MCF 10A (cell line): ENCODE measurements at regions not wholly inside any gene's neighbourhood (a gene's known extent, or its start where the extent isn't known, plus 50 kb on each side); places are given as distances from the start of the nearest gene placed in this dataset.

Experiments used
- BruUV-seq: library from RNA; stranded (reverse); fragments of 400-500 nt; replicated peaks from 2 replicates; lab custom pipeline; 2021; lab: Mats Ljungman, UMichigan
- CTCF ChIA-PET: fragments of 300-600 bp; sonication (Branson Sonifier 250); formaldehyde crosslinking; extraction: SDS; loops from one replicate; lab custom pipeline; 2021; ENCODE audit warnings: antibody characterized with exemption, inconsistent platforms; lab: Yijun Ruan, JAX
- POLR2A ChIA-PET: fragments of 300-600, 350-650 bp; sonication (Branson Sonifier 250); formaldehyde crosslinking; extraction: SDS; loops from one replicate; lab custom pipeline; 2020; ENCODE audit warnings: antibody characterized with exemption, inconsistent platforms; lab: Yijun Ruan, JAX
- DNase-seq: peaks from one replicate; pipeline ENCODE4 v3.0.0-alpha.2; 2018; ENCODE audit not compliant: unreplicated experiment
- H3K27ac Mint-ChIP-seq: one replicate; pipeline ENCODE4 v1.8.0; 2022; ENCODE audit warnings: mild to moderate bottlenecking, low read depth, mixed read lengths; ENCODE audit not compliant: unreplicated experiment
- H3K27me3 Mint-ChIP-seq: one replicate; pipeline ENCODE4 v1.8.0; 2022; ENCODE audit warnings: mixed read lengths; ENCODE audit not compliant: insufficient read depth, unreplicated experiment
- H3K36me3 Mint-ChIP-seq: one replicate; pipeline ENCODE4 v1.8.0; 2022; ENCODE audit warnings: mild to moderate bottlenecking, moderate library complexity, mixed read lengths; ENCODE audit not compliant: insufficient read depth, unreplicated experiment
- H3K4me1 Mint-ChIP-seq: one replicate; pipeline ENCODE4 v1.8.0; 2022; ENCODE audit warnings: mixed read lengths; ENCODE audit not compliant: insufficient read depth, unreplicated experiment
- H3K4me3 Mint-ChIP-seq: one replicate; pipeline ENCODE4 v1.8.0; 2022; ENCODE audit warnings: mild to moderate bottlenecking, moderate library complexity, mixed read lengths; ENCODE audit not compliant: unreplicated experiment
- H3K9me3 Mint-ChIP-seq: one replicate; pipeline ENCODE4 v1.8.0; 2022; ENCODE audit warnings: mixed read lengths; ENCODE audit not compliant: unreplicated experiment
- intact Hi-C: fragments of 100-400 bp; cut with micrococcal nuclease; formaldehyde crosslinking; loops from 2 replicates; pipeline ENCODE4 v1.14.1; 2022
- TF ChIP-seq, protein P1 (sequence below): fragments of 200-600 bp; IDR thresholded peaks from one replicate; pipeline ENCODE4 v1.8.0; 2022; ENCODE audit warnings: antibody characterized with exemption, mild to moderate bottlenecking; ENCODE audit not compliant: unreplicated experiment

GRCh38 chr18:76618721-76619120 is 123.7 kb upstream of the ZNF516 start:
- no peaks in the 10 kb centered on the region for H3K9me3 Mint-ChIP-seq
- TF ChIP-seq, protein P1, sequence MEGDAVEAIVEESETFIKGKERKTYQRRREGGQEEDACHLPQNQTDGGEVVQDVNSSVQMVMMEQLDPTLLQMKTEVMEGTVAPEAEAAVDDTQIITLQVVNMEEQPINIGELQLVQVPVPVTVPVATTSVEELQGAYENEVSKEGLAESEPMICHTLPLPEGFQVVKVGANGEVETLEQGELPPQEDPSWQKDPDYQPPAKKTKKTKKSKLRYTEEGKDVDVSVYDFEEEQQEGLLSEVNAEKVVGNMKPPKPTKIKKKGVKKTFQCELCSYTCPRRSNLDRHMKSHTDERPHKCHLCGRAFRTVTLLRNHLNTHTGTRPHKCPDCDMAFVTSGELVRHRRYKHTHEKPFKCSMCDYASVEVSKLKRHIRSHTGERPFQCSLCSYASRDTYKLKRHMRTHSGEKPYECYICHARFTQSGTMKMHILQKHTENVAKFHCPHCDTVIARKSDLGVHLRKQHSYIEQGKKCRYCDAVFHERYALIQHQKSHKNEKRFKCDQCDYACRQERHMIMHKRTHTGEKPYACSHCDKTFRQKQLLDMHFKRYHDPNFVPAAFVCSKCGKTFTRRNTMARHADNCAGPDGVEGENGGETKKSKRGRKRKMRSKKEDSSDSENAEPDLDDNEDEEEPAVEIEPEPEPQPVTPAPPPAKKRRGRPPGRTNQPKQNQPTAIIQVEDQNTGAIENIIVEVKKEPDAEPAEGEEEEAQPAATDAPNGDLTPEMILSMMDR, result no peak
- no peaks in the 10 kb centered on the region for H3K27me3 Mint-ChIP-seq
- H3K36me3 Mint-ChIP-seq, result no peaks in the 10 kb centered on the region
- ChIA-PET CTCF (interaction anchor here (0.6 to 3.6 kb wide), 5 partner anchors 68 to 220 kb away, joined by 3 to 43 read pairs (median 6); partner anchors contain the start of gene ZNF516), POLR2A (interaction anchor here (0.7 to 3.3 kb wide), 13 partner anchors 7 to 217 kb away, joined by 3 to 63 read pairs (median 6); no protein-coding TSS in a partner anchor)
- H3K4me3 Mint-ChIP-seq, result no peak overlapping the region
- no TSS peak for BruUV-seq
- DNase-seq, result no peak
- intact Hi-C loops, result loop anchor here (1.0 kb wide), 1 partner anchor 53 kb away; no protein-coding TSS in a partner anchor
- peak overlapping the region; percentile 94 for H3K27ac Mint-ChIP-seq
- H3K4me1 Mint-ChIP-seq, result peaks cover 29% of the 10 kb centered on the region

- POLR2A ChIA-PET, result interaction anchor here (0.9 kb wide), 1 partner anchor 123 kb away, joined by 3 read pairs; no protein-coding TSS in a partner anchor
- TF ChIP-seq, protein P1, result no peak
- no peak overlapping the region for H3K27ac Mint-ChIP-seq
- H3K4me1 Mint-ChIP-seq, result peaks cover 31% of the 10 kb centered on the region
- intact Hi-C loops, result no loop called here
- no peak for DNase-seq
- H3K27me3 Mint-ChIP-seq, result no peaks in the 10 kb centered on the region
- BruUV-seq, result no TSS peak
- no peaks in the 10 kb centered on the region for H3K36me3 Mint-ChIP-seq
- H3K9me3 Mint-ChIP-seq, result no peaks in the 10 kb centered on the region
- H3K4me3 Mint-ChIP-seq, result no peak overlapping the region
- CTCF ChIA-PET, result no interaction called here
These were observed 121.3 kb upstream of the ZNF516 start for GRCh38 chr18:76616373-76616772.

- H3K27ac Mint-ChIP-seq, result no peak overlapping the region
- peaks cover 38% of the 10 kb centered on the region for H3K4me1 Mint-ChIP-seq
- no peak for DNase-seq
- intact Hi-C loops, result no loop called here
- no peaks in the 10 kb centered on the region for H3K27me3 Mint-ChIP-seq
- no peaks in the 10 kb centered on the region for H3K9me3 Mint-ChIP-seq
- TF ChIP-seq, protein P1, result no peak
- ChIA-PET CTCF (no interaction called here), POLR2A (no interaction called here)
- no peaks in the 10 kb centered on the region for H3K36me3 Mint-ChIP-seq
- no peak overlapping the region for H3K4me3 Mint-ChIP-seq
- BruUV-seq, result no TSS peak
These were observed 120.2 kb upstream of the ZNF516 start for GRCh38 chr18:76615065-76615733.

DNA sequence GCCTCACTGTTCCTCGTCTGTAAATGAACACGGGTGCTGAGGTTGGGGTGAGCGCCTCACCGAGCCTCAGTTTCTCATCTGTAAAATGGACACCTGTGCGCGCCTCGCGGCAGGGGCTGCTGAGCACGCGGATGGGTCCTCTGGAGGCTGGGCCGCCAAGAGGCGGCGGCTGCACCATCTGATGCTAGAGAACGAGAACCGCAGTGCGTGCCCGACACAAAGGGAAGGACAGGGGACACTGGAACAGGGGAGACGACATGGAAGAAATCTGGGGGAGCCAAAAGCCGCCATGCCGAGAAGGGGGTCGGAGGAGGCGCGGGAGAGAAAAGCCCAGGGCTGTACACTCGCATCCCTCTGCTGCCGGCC is 118.7 kb upstream of the ZNF516 start:
- DNase-seq, result no peak
- Mint-ChIP-seq H3K4me3 (no peak overlapping the region), H3K4me1 (peaks cover 25% of the 10 kb centered on the region), H3K9me3 (no peaks in the 10 kb centered on the region), H3K27me3 (no peaks in the 10 kb centered on the region), H3K27ac (no peak overlapping the region), H3K36me3 (no peaks in the 10 kb centered on the region)
- TF ChIP-seq, protein P1, result no peak
- ChIA-PET CTCF (no interaction called here), POLR2A (interaction anchor here (0.6 kb wide), 1 partner anchor 488 kb away, joined by 3 read pairs; no protein-coding TSS in a partner anchor)
- intact Hi-C loops, result no loop called here
- no TSS peak for BruUV-seq
